DMS114 treated with DMSO at 0.1 percent for 48 hours (cell line): ENCODE measurements at regions not wholly inside any gene's neighbourhood (a gene's known extent, or its start where the extent isn't known, plus 50 kb on each side); places are given as distances from the start of the nearest gene placed in this dataset.

ENCODE experiments used
- DNase-seq: peaks from one replicate; lab custom pipeline; 2025; ENCODE audit not compliant: unreplicated experiment; lab: John Stamatoyannopoulos, UW

DNA sequence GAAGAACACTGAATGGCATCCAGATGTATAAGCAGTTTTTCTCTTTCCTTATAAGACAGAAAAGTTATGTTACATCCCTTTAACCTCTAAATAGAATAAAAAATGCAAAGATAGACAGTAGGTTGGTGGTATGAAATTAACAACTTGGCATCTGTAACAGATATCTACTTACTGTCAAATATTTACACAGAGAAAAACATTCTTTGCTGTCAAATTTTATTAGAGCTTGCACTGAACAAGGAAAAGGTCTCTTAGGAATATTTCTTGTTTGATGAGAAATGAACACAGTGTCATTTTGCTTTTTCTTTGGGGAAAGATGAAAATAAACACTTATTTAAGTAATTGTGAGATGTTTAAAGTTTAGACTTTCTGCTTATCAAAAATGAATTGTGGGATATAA lies 65.6 kb upstream of the PCDH15 start:
- DNase-seq: no peak

GRCh38 chr10:54854843-54855242 lies 53.8 kb upstream of the PCDH15 start:
- DNase-seq: no peak

DNA sequence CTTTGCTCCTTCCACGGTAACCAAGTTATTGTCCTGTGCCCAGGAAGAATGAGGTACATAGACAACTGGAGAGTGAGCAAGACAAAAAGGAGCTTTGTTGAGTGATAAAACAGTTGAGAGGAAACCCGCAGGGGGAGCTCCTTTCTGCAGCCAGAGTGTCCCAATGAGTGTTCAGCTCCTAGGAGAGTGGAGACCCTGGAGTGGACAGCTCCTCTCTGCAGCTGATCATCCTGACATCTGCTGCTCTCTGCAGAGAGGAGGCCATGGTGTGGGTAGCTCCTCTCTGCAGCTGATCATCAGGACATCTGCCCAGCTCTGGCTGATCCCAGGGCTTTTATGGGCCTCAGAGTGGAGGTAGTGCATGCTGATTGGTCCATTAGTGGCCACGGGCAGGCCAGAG lies 53.4 kb upstream of the PCDH15 start:
- no peak for DNase-seq

DNA sequence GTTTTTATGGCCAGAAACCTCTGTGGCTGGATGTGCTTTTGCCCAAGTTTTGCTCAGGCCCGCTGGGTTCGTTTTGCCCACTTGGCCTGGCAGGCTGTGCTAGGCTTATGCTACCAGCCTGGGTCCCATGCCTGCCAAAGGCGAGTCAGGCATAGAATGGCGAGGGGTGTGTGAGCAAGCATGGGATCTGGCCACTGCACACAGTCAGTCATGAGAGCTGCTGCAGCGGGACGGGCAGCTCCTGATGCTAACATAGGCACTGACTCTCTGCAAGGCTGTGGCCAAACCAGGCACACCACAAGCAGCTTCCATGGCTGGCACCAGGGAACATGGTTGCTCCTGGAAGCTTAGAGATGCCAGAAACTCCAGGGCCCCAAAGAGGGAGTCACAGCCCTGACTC lies 52.9 kb upstream of the PCDH15 start:
- no peak for DNase-seq
